SK-N-SH (cell line): ENCODE measurements at regions not wholly inside any gene's neighbourhood (a gene's known extent, or its start where the extent isn't known, plus 50 kb on each side); places are given as distances from the start of the nearest gene placed in this dataset.

Experiments
- CTCF ChIA-PET: fragments of 300-600, 350-600 bp; formaldehyde crosslinking; extraction: SDS; loops from one replicate; lab custom pipeline; 2021; lab: Yijun Ruan, JAX
- POLR2A ChIA-PET: fragments of 350-600 bp; sonication (Branson Sonifier 250); formaldehyde crosslinking; extraction: SDS; loops from one replicate; lab custom pipeline; 2020; ENCODE audit warnings: antibody characterized with exemption, inconsistent platforms; lab: Yijun Ruan, JAX
- DNase-seq: peaks from one replicate; pipeline ENCODE4 v3.0.0; 2012
- H2AFZ ChIP-seq: fragments of 200-600 bp; sonication (generic); 2 replicates; pipeline ENCODE4 v1.8.1; 2016; ENCODE audit warnings: antibody characterized with exemption, mild to moderate bottlenecking, low read depth
- H3F3A ChIP-seq: fragments of 200-600 bp; sonication (generic); replicated peaks from 2 replicates; pipeline ENCODE3; 2016; ENCODE audit warnings: antibody characterized with exemption, mild to moderate bottlenecking; ENCODE audit not compliant: insufficient read depth
- H3K27ac ChIP-seq, 2 experiments: fragments of 200-500 bp in 1 of 2; fragments of 200-600 bp in 1 of 2; sonication (Bioruptor generic) in 1 of 2; sonication (generic), shearing (Covaris generic) in 1 of 2; 2 replicates each; pipeline versions ENCODE4 v1.5.1 to v1.6.1; 2014 to 2016; ENCODE audit warnings: low read depth in 2 of 2, inconsistent platforms in 1 of 2, low read length in 1 of 2, mild to moderate bottlenecking in 1 of 2, mixed read lengths in 1 of 2
- H3K27me3 ChIP-seq: fragments of 200-600 bp; sonication (generic), shearing (Covaris generic); 2 replicates; pipeline ENCODE4 v1.6.1; 2016; ENCODE audit warnings: mixed run types; ENCODE audit not compliant: insufficient read depth
- H3K36me3 ChIP-seq, 2 experiments: fragments of 200-500 bp in 1 of 2; fragments of 200-600 bp in 1 of 2; sonication (Bioruptor generic) in 1 of 2; sonication (generic) in 1 of 2; replicated peaks in 1 of 2; 2 replicates each; pipeline versions ENCODE3 to v1.5.1; 2014 to 2016; ENCODE audit warnings: low read length in 1 of 2, mild to moderate bottlenecking in 1 of 2; ENCODE audit not compliant: insufficient read depth in 2 of 2, control insufficient read depth in 1 of 2
- H3K4me1 ChIP-seq, 2 experiments: fragments of 200-500 bp in 1 of 2; fragments of 200-600 bp in 1 of 2; sonication (Bioruptor generic) in 1 of 2; sonication (generic), shearing (Covaris generic) in 1 of 2; 2 replicates each; pipeline versions ENCODE4 v1.5.1 to v1.6.1; 2014 to 2016; ENCODE audit warnings: low read depth in 1 of 2, low read length in 1 of 2, mixed run types in 1 of 2; ENCODE audit not compliant: insufficient read depth in 2 of 2, control insufficient read depth in 1 of 2
- H3K4me2 ChIP-seq: fragments of 200-600 bp; sonication (generic), shearing (Covaris generic); 2 replicates; pipeline ENCODE4 v1.6.1; 2017; ENCODE audit warnings: mixed run types
- H3K4me3 ChIP-seq, 2 experiments: fragments of 200-500 bp in 1 of 2; fragments of 200-600 bp in 1 of 2; sonication (Bioruptor generic) in 1 of 2; sonication (generic), shearing (Covaris generic) in 1 of 2; 2 replicates each; pipeline versions ENCODE4 v1.5.1 to v1.8.1; 2014 to 2016; ENCODE audit warnings: low read depth in 2 of 2, inconsistent platforms in 1 of 2, low read length in 1 of 2, mild to moderate bottlenecking in 1 of 2, mixed read lengths in 1 of 2, moderate library complexity in 1 of 2
- H3K79me2 ChIP-seq: fragments of 200-600 bp; sonication (generic); 2 replicates; pipeline ENCODE4 v1.8.1; 2017; ENCODE audit warnings: mild to moderate bottlenecking; ENCODE audit not compliant: insufficient read depth
- H3K9ac ChIP-seq: fragments of 200-600 bp; sonication (generic); 2 replicates; pipeline ENCODE4 v1.6.1; 2017; ENCODE audit warnings: mixed run types
- H3K9me2 ChIP-seq: fragments of 200-600 bp; sonication (generic); 2 replicates; pipeline ENCODE4 v1.6.1; 2017; ENCODE audit warnings: mixed run types
- H3K9me3 ChIP-seq: fragments of 200-600 bp; sonication (generic); 2 replicates; pipeline ENCODE4 v1.6.1; 2017; ENCODE audit warnings: mixed run types, mild to moderate bottlenecking, moderate library complexity
- H4K20me1 ChIP-seq: fragments of 200-600 bp; sonication (generic); 2 replicates; pipeline ENCODE4 v1.6.1; 2017; ENCODE audit warnings: mild to moderate bottlenecking, mixed run types; ENCODE audit not compliant: insufficient read depth
- CHD2 ChIP-seq: fragments of 150-350 bp; IDR thresholded peaks from 2 replicates; pipeline ENCODE4 v1.6.1; 2018; ENCODE audit warnings: low read length; ENCODE audit not compliant: partially characterized antibody
- ELF1 ChIP-seq: IDR thresholded peaks from 2 replicates; pipeline ENCODE4 v1.4.0; 2012
- EZH2phosphoT487 ChIP-seq: fragments of 200-600 bp; sonication (generic); IDR thresholded peaks from 2 replicates; pipeline ENCODE4 v1.6.1; 2017; ENCODE audit warnings: low read depth, mixed run types, mild to moderate bottlenecking, antibody characterized with exemption, moderate library complexity, borderline replicate concordance
- FOSL2 ChIP-seq: IDR thresholded peaks from 2 replicates; pipeline ENCODE4 v1.4.0; 2012; ENCODE audit warnings: low read depth, mild to moderate bottlenecking, moderate library complexity, borderline replicate concordance
- FOXM1 ChIP-seq: IDR thresholded peaks from 2 replicates; pipeline ENCODE4 v1.4.0; 2012; ENCODE audit warnings: low read depth, mild to moderate bottlenecking
- GABPA ChIP-seq: IDR thresholded peaks from 2 replicates; pipeline ENCODE4 v1.4.0; 2012; ENCODE audit warnings: low read depth, mild to moderate bottlenecking
- MEF2A ChIP-seq: IDR thresholded peaks from 2 replicates; pipeline ENCODE4 v1.4.0; 2012; ENCODE audit warnings: low read depth, borderline replicate concordance
- MXI1 ChIP-seq: IDR thresholded peaks from 2 replicates; pipeline ENCODE4 v1.6.1; 2012; ENCODE audit warnings: mild to moderate bottlenecking, low read depth, low read length, improper control_type of control experiment
- NRF1 ChIP-seq: IDR thresholded peaks from 2 replicates; pipeline ENCODE4 v1.6.1; 2012; ENCODE audit warnings: low read depth, mild to moderate bottlenecking, low read length
- POLR2AphosphoS5 ChIP-seq: IDR thresholded peaks from 2 replicates; pipeline ENCODE4 v1.6.1; 2012; ENCODE audit warnings: low read depth, low read length
- RAD21 ChIP-seq: IDR thresholded peaks from 2 replicates; pipeline ENCODE4 v1.6.1; 2012; ENCODE audit warnings: mild to moderate bottlenecking, low read length
- RCOR1 ChIP-seq: fragments of 150-350 bp; IDR thresholded peaks from 2 replicates; pipeline ENCODE4 v1.6.1; 2017; ENCODE audit warnings: antibody characterized with exemption, low read length
- RXRA ChIP-seq: IDR thresholded peaks from 2 replicates; pipeline ENCODE4 v1.4.0; 2012; ENCODE audit warnings: low read depth, mild to moderate bottlenecking, borderline replicate concordance
- SMC3 ChIP-seq: IDR thresholded peaks from 2 replicates; pipeline ENCODE4 v1.6.1; 2012; ENCODE audit warnings: low read depth, low read length, improper control_type of control experiment
- TCF12 ChIP-seq: IDR thresholded peaks from 2 replicates; pipeline ENCODE4 v1.4.0; 2012
- USF1 ChIP-seq: IDR thresholded peaks from 2 replicates; pipeline ENCODE4 v1.4.0; 2012; ENCODE audit warnings: low read depth, borderline replicate concordance
- WGBS: methylation state at CpG from one replicate; pipeline ENCODE4 v1.1.6; 2017; ENCODE audit warnings: low lambda C conversion rate; 5-methylcytosine and 5-hydroxymethylcytosine counted together
- TF ChIP-seq, protein P1 (sequence below): IDR thresholded peaks from 2 replicates; pipeline ENCODE4 v1.4.0; 2012; ENCODE audit warnings: low read depth
- TF ChIP-seq, protein P2 (sequence below): IDR thresholded peaks from 2 replicates; pipeline ENCODE4 v1.6.1; 2012; ENCODE audit warnings: mild to moderate bottlenecking, low read depth, low read length, moderate library complexity
- TF ChIP-seq, protein P3 (sequence below): fragments of 150-350 bp; IDR thresholded peaks from 2 replicates; pipeline ENCODE4 v1.6.1; 2017; ENCODE audit warnings: antibody characterized with exemption, low read length, low read depth, borderline replicate concordance
- TF ChIP-seq, protein P4 (sequence below): IDR thresholded peaks from 2 replicates; pipeline ENCODE4 v1.4.0; 2012; ENCODE audit warnings: low read depth, borderline replicate concordance

DNA sequence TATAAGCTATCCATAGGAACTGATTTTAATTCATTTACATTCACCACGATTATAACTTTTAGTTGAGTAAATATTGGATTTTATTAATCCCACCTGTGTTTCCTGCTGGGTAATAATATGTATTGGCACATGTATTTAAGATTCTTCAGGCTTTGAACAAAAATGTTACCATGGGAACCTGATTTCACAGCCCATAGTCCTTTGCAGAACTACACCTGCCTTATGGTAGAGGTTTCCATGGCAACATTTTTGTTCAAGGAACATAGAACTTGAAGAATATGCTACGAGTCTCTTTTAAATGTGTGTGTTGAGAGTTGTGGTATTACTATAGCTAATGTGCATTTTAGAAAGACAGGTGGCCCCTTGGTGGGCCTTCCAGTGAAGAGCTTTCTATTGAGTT is 317.4 kb downstream of the SAMD5 start (continued):
- TF ChIP-seq, protein P1, sequence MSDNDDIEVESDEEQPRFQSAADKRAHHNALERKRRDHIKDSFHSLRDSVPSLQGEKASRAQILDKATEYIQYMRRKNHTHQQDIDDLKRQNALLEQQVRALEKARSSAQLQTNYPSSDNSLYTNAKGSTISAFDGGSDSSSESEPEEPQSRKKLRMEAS: no peak

- Histone ChIP-seq H3K9me3 (no peaks in the 10 kb centered on the region), H3K9me2 (no peaks in the 10 kb centered on the region), H3K9ac (no peak overlapping the region), H3K4me1 (no peaks in the 10 kb centered on the region), H3F3A (no peaks in the 10 kb centered on the region), H3K27me3 (no peaks in the 10 kb centered on the region; the same call in 1 of the 2 replicates), H3K36me3 (no peaks in the 10 kb centered on the region), H3K4me2 (no peak overlapping the region), H2AFZ (no peak overlapping the region), H3K4me3 (no peak overlapping the region), H3K27ac (no peak overlapping the region), H4K20me1 (no peaks in the 10 kb centered on the region), H3K79me2 (no peaks in the 10 kb centered on the region)
- TF ChIP-seq NRF1 (no peak), MEF2A (no peak), MXI1 (no peak), EZH2phosphoT487 (no peak), FOSL2 (no peak), SMC3 (no peak), CHD2 (no peak), POLR2AphosphoS5 (no peak), FOXM1 (no peak), RAD21 (no peak), GABPA (no peak), TCF12 (no peak), RXRA (no peak), ELF1 (no peak), RCOR1 (no peak), USF1 (no peak)
- TF ChIP-seq, protein P2, sequence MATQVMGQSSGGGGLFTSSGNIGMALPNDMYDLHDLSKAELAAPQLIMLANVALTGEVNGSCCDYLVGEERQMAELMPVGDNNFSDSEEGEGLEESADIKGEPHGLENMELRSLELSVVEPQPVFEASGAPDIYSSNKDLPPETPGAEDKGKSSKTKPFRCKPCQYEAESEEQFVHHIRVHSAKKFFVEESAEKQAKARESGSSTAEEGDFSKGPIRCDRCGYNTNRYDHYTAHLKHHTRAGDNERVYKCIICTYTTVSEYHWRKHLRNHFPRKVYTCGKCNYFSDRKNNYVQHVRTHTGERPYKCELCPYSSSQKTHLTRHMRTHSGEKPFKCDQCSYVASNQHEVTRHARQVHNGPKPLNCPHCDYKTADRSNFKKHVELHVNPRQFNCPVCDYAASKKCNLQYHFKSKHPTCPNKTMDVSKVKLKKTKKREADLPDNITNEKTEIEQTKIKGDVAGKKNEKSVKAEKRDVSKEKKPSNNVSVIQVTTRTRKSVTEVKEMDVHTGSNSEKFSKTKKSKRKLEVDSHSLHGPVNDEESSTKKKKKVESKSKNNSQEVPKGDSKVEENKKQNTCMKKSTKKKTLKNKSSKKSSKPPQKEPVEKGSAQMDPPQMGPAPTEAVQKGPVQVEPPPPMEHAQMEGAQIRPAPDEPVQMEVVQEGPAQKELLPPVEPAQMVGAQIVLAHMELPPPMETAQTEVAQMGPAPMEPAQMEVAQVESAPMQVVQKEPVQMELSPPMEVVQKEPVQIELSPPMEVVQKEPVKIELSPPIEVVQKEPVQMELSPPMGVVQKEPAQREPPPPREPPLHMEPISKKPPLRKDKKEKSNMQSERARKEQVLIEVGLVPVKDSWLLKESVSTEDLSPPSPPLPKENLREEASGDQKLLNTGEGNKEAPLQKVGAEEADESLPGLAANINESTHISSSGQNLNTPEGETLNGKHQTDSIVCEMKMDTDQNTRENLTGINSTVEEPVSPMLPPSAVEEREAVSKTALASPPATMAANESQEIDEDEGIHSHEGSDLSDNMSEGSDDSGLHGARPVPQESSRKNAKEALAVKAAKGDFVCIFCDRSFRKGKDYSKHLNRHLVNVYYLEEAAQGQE: no peak
- TF ChIP-seq, protein P3, sequence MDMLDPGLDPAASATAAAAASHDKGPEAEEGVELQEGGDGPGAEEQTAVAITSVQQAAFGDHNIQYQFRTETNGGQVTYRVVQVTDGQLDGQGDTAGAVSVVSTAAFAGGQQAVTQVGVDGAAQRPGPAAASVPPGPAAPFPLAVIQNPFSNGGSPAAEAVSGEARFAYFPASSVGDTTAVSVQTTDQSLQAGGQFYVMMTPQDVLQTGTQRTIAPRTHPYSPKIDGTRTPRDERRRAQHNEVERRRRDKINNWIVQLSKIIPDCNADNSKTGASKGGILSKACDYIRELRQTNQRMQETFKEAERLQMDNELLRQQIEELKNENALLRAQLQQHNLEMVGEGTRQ: no peak
- TF ChIP-seq, protein P4, sequence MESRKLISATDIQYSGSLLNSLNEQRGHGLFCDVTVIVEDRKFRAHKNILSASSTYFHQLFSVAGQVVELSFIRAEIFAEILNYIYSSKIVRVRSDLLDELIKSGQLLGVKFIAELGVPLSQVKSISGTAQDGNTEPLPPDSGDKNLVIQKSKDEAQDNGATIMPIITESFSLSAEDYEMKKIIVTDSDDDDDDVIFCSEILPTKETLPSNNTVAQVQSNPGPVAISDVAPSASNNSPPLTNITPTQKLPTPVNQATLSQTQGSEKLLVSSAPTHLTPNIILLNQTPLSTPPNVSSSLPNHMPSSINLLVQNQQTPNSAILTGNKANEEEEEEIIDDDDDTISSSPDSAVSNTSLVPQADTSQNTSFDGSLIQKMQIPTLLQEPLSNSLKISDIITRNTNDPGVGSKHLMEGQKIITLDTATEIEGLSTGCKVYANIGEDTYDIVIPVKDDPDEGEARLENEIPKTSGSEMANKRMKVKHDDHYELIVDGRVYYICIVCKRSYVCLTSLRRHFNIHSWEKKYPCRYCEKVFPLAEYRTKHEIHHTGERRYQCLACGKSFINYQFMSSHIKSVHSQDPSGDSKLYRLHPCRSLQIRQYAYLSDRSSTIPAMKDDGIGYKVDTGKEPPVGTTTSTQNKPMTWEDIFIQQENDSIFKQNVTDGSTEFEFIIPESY: no peak
- TF ChIP-seq, protein P1: no peak
- CTCF ChIA-PET: no interaction called here
- 2% methylated on average over 4 of the region's 4 CpGs for WGBS
- POLR2A ChIA-PET: no interaction called here
- DNase-seq: no peak
Observed at GRCh38 chr6:147826698-147827097, 318.2 kb downstream of the SAMD5 start.
